HL-60 (cell line): ENCODE measurements at regions not wholly inside any gene's neighbourhood (a gene's known extent, or its start where the extent isn't known, plus 50 kb on each side); places are given as distances from the start of the nearest gene placed in this dataset.

Source experiments
- DNase-seq, 2 experiments: peaks; one replicate each; pipeline ENCODE4 v3.0.0-alpha.2; 2010 to 2020; ENCODE audit warnings: low read depth in 1 of 2, low spot score in 1 of 2
- H3K27ac ChIP-seq: fragments of 250-450 bp; sonication (Bioruptor Pico); replicated peaks from 2 replicates; pipeline ENCODE4 v1.5.1; 2020; ENCODE audit warnings: mild to moderate bottlenecking, moderate library complexity
- H3K27me3 ChIP-seq: fragments of 250-450 bp; sonication (Bioruptor Pico); 2 replicates; pipeline ENCODE4 v1.5.1; 2021; ENCODE audit warnings: mild to moderate bottlenecking, moderate library complexity; ENCODE audit not compliant: insufficient read depth, poor library complexity, severe bottlenecking
- H3K4me3 ChIP-seq: replicated peaks from 2 replicates; pipeline ENCODE4 v1.5.1; 2011; ENCODE audit warnings: mild to moderate bottlenecking, control low read depth, low read length; ENCODE audit not compliant: insufficient read depth
- GABPA ChIP-seq: IDR thresholded peaks from 2 replicates; pipeline ENCODE4 v1.6.1; 2012; ENCODE audit warnings: low read depth
- POLR2AphosphoS5 ChIP-seq: IDR thresholded peaks from 2 replicates; pipeline ENCODE4 v1.6.1; 2012; ENCODE audit warnings: low read depth
- REST ChIP-seq: IDR thresholded peaks from 2 replicates; pipeline ENCODE4 v1.6.1; 2012; ENCODE audit warnings: low read depth; ENCODE audit not compliant: insufficient replicate concordance
- SPI1 ChIP-seq: IDR thresholded peaks from 2 replicates; pipeline ENCODE4 v1.6.1; 2012; ENCODE audit warnings: low read depth, mild to moderate bottlenecking, borderline replicate concordance
- TF ChIP-seq, protein P1 (sequence below): IDR thresholded peaks from one replicate; pipeline ENCODE4 v1.5.1; 2011; ENCODE audit warnings: low read length, control low read depth, inconsistent platforms; ENCODE audit not compliant: insufficient read depth

DNA sequence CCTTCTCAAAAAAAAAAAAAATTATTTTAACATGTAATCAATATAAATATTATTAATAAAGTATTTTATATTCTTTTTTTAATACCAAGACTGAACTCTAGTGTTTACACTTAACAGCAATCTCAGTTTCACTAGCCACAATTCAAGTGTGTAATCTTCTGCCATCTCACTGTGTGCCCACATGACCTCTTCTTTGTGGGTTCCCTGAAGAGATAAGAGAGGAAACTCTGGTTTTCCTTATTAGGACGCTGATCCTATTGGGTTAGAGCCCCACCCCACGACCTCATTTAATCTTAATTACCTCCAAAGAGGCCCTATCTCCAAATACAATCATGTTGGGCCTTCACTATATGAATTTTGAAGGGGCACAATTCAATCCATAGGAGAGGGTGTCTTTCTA is 177.6 kb downstream of the STK31 start:
- Histone ChIP-seq H3K27me3 (no peaks in the 10 kb centered on the region), H3K4me3 (no peak overlapping the region), H3K27ac (no peak overlapping the region)
- TF ChIP-seq SPI1 (no peak), GABPA (no peak), POLR2AphosphoS5 (no peak), REST (no peak)
- TF ChIP-seq, protein P1, sequence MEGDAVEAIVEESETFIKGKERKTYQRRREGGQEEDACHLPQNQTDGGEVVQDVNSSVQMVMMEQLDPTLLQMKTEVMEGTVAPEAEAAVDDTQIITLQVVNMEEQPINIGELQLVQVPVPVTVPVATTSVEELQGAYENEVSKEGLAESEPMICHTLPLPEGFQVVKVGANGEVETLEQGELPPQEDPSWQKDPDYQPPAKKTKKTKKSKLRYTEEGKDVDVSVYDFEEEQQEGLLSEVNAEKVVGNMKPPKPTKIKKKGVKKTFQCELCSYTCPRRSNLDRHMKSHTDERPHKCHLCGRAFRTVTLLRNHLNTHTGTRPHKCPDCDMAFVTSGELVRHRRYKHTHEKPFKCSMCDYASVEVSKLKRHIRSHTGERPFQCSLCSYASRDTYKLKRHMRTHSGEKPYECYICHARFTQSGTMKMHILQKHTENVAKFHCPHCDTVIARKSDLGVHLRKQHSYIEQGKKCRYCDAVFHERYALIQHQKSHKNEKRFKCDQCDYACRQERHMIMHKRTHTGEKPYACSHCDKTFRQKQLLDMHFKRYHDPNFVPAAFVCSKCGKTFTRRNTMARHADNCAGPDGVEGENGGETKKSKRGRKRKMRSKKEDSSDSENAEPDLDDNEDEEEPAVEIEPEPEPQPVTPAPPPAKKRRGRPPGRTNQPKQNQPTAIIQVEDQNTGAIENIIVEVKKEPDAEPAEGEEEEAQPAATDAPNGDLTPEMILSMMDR = no peak
- DNase-seq = no peak

- Histone ChIP-seq H3K4me3 (no peak overlapping the region), H3K27ac (no peak overlapping the region), H3K27me3 (peaks cover 4% of the 10 kb centered on the region)
- DNase-seq = no peak
- TF ChIP-seq POLR2AphosphoS5 (no peak), GABPA (no peak), SPI1 (no peak), REST (no peak)
- TF ChIP-seq, protein P1 = no peak
Observed at GRCh38 chr7:23888958-23889357, 178.9 kb downstream of the STK31 start.

DNA sequence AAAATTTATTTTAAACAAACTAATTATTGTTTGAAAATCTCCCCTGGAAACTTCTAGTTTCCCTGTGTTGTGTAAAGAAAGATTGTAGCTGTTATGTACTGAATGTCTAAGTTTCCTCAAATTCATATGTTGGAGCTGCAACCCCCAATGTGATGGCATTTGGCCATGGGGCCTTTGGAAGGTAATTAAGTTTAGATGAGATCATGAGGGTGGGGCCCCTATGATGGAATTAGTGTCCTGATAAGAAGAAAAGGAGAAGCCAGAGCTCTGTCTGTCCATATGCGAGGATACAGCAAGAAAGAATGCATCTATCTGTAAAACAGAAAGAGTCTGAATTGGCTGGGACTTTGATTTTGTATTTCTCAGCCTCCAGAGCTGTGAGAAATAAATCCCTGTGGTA is 179.5 kb downstream of the STK31 start:
- no peak for DNase-seq
- Histone ChIP-seq H3K4me3 (no peak overlapping the region), H3K27me3 (peaks cover 4% of the 10 kb centered on the region), H3K27ac (no peak overlapping the region)
- no peak for TF ChIP-seq GABPA

GRCh38 chr7:23892019-23892418 is 182.0 kb downstream of the STK31 start:
- H3K27me3 ChIP-seq = peaks cover 8% of the 10 kb centered on the region
- DNase-seq = no peak

More at GRCh38 chr7:23892019-23892418, 182.0 kb downstream of the STK31 start:
- H3K4me3 ChIP-seq = no peak overlapping the region
- no peak overlapping the region for H3K27ac ChIP-seq
- TF ChIP-seq, protein P1 = no peak
- no peak for TF ChIP-seq REST
- TF ChIP-seq SPI1 = no peak
- no peak for TF ChIP-seq POLR2AphosphoS5
- no peak for TF ChIP-seq GABPA
